ENCODE measurements at regions not wholly inside any gene's neighbourhood (a gene's known extent, or its start where the extent isn't known, plus 50 kb on each side); places are given as distances from the start of the nearest gene placed in this dataset.

DNA sequence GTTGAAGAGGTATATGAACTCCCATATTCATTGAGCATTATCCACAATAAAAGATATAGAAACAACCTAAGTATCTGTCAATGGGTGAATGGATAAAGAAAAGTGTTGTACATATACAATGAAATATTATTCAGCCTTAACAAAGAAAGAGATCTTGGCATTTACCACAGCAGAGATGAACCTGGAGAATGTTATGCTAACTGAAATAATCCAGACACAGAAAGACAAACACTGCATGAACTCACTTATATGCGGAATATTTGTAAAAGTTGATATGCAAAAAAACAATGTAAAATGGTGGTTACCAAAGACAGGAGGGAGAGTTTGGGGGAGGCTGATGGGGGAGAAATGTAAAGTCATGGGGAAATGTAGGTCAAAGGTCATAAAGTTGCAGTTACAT, 278.7 kb downstream of the ZNF608 start (continued):
- TF ChIP-seq, protein P1, sequence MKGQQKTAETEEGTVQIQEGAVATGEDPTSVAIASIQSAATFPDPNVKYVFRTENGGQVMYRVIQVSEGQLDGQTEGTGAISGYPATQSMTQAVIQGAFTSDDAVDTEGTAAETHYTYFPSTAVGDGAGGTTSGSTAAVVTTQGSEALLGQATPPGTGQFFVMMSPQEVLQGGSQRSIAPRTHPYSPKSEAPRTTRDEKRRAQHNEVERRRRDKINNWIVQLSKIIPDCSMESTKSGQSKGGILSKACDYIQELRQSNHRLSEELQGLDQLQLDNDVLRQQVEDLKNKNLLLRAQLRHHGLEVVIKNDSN (IDR thresholded peaks at IDR 0.05; ENCODE audit: borderline replicate concordance, low read depth), result no peak

DNA sequence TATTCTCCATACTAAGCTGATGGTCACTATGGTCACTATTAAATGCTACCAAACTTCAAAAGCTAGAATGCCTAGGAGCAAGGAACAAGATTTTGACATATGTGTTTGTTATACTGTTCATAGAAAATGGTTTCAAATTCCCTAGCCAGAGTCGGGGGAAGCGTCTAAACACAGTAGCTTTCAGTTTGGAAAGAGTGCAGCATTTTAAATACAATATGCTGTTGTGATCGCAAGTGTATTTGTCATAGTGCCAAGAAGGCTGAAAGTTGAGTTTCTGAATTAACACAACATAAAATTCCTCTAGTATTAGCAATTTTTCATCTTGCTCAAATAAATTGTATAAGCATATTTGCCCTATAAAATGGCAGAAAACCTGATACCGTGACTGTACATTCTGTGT, 280.4 kb downstream of the ZNF608 start:
- H3K27me3 ChIP-seq (ENCODE audit: insufficient read depth), result no peaks in the 10 kb centered on the region
- no peak overlapping the region for H3K9ac ChIP-seq
- H3K4me1 ChIP-seq (ENCODE audit: control insufficient read depth in 1 of 2, insufficient read depth in 2 of 2, low read depth in 1 of 2, low read length in 1 of 2), result peaks cover 0 to 20% of the 10 kb centered on the region in 2 experiments; a peak in 2 of 4 replicates
- WGBS (ENCODE audit: low lambda C conversion rate), result 93% methylated on average over 4 of the region's 4 CpGs
- no peaks in the 10 kb centered on the region for H4K20me1 ChIP-seq (ENCODE audit: insufficient read depth)
- no peak overlapping the region for H3K4me2 ChIP-seq
- H3K9me3 ChIP-seq, result no peaks in the 10 kb centered on the region
- no peak overlapping the region for H3K27ac ChIP-seq (ENCODE audit: low read depth in 2 of 2, low read length in 1 of 2)
- no peaks in the 10 kb centered on the region for H3F3A ChIP-seq (replicated peaks; ENCODE audit: insufficient read depth)
- ChIA-PET CTCF (interaction anchor here (1.2 kb wide), 1 partner anchor 17 kb away, joined by 4 read pairs; no protein-coding TSS in a partner anchor), POLR2A (no interaction called here)
- no peaks in the 10 kb centered on the region for H3K79me2 ChIP-seq (ENCODE audit: insufficient read depth)
- DNase-seq, result no peak
- no peak overlapping the region for H3K4me3 ChIP-seq (ENCODE audit: low read depth in 2 of 2, low read length in 1 of 2)
- H2AFZ ChIP-seq (ENCODE audit: low read depth), result no peak overlapping the region
- TF ChIP-seq, protein P2, sequence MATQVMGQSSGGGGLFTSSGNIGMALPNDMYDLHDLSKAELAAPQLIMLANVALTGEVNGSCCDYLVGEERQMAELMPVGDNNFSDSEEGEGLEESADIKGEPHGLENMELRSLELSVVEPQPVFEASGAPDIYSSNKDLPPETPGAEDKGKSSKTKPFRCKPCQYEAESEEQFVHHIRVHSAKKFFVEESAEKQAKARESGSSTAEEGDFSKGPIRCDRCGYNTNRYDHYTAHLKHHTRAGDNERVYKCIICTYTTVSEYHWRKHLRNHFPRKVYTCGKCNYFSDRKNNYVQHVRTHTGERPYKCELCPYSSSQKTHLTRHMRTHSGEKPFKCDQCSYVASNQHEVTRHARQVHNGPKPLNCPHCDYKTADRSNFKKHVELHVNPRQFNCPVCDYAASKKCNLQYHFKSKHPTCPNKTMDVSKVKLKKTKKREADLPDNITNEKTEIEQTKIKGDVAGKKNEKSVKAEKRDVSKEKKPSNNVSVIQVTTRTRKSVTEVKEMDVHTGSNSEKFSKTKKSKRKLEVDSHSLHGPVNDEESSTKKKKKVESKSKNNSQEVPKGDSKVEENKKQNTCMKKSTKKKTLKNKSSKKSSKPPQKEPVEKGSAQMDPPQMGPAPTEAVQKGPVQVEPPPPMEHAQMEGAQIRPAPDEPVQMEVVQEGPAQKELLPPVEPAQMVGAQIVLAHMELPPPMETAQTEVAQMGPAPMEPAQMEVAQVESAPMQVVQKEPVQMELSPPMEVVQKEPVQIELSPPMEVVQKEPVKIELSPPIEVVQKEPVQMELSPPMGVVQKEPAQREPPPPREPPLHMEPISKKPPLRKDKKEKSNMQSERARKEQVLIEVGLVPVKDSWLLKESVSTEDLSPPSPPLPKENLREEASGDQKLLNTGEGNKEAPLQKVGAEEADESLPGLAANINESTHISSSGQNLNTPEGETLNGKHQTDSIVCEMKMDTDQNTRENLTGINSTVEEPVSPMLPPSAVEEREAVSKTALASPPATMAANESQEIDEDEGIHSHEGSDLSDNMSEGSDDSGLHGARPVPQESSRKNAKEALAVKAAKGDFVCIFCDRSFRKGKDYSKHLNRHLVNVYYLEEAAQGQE (IDR thresholded peaks at IDR 0.05; ENCODE audit: low read depth, low read length), result no peak
- TF ChIP-seq RFX5 (IDR thresholded peaks at IDR 0.05; ENCODE audit: low read length), result no peak
- TF ChIP-seq CHD2 (IDR thresholded peaks at IDR 0.05; ENCODE audit: low read length, partially characterized antibody), result no peak
- TF ChIP-seq POLR2AphosphoS5 (IDR thresholded peaks at IDR 0.05; ENCODE audit: low read depth, low read length), result no peak
- no peak for TF ChIP-seq RCOR1 (IDR thresholded peaks at IDR 0.05; ENCODE audit: low read length)
- no peak for TF ChIP-seq GABPA (IDR thresholded peaks at IDR 0.05; ENCODE audit: low read depth)
- no peak for TF ChIP-seq SMC3 (IDR thresholded peaks at IDR 0.05; ENCODE audit: low read depth, low read length)
- H3K9me2 ChIP-seq, result no peaks in the 10 kb centered on the region
- no peaks in the 10 kb centered on the region for H3K36me3 ChIP-seq (replicated peaks in 1 of 2; ENCODE audit: control insufficient read depth in 1 of 2, insufficient read depth in 2 of 2, low read length in 1 of 2)

DNA sequence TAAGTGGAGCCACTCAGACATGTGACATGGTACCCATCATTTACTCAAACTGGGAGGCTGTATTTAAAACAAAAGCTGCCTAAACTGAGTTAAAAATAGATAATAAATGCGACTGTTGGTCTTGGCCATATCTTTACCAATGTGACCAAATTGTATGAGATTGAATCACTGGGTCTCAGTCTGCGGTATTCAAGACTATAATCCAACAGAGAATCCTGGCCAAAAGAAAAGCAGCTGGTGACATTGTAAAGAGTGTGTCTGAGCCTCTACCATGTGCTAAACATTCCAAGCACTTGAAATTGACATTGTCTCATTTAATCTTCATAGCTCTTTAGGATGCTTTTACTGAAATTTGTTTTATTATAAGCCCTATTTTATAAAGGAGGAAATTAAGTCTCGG, 282.6 kb downstream of the ZNF608 start:
- CTCF ChIA-PET, result no interaction called here
- no peak for TF ChIP-seq MEF2A (IDR thresholded peaks at IDR 0.05; ENCODE audit: borderline replicate concordance, low read depth)
- TF ChIP-seq, protein P3, sequence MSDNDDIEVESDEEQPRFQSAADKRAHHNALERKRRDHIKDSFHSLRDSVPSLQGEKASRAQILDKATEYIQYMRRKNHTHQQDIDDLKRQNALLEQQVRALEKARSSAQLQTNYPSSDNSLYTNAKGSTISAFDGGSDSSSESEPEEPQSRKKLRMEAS (IDR thresholded peaks at IDR 0.05; ENCODE audit: low read depth), result no peak
- TF ChIP-seq FOXM1 (IDR thresholded peaks at IDR 0.05; ENCODE audit: low read depth), result no peak
- no peak for TF ChIP-seq SMC3 (IDR thresholded peaks at IDR 0.05; ENCODE audit: low read depth, low read length)
- TF ChIP-seq, protein P4, sequence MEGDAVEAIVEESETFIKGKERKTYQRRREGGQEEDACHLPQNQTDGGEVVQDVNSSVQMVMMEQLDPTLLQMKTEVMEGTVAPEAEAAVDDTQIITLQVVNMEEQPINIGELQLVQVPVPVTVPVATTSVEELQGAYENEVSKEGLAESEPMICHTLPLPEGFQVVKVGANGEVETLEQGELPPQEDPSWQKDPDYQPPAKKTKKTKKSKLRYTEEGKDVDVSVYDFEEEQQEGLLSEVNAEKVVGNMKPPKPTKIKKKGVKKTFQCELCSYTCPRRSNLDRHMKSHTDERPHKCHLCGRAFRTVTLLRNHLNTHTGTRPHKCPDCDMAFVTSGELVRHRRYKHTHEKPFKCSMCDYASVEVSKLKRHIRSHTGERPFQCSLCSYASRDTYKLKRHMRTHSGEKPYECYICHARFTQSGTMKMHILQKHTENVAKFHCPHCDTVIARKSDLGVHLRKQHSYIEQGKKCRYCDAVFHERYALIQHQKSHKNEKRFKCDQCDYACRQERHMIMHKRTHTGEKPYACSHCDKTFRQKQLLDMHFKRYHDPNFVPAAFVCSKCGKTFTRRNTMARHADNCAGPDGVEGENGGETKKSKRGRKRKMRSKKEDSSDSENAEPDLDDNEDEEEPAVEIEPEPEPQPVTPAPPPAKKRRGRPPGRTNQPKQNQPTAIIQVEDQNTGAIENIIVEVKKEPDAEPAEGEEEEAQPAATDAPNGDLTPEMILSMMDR (IDR thresholded peaks at IDR 0.05), result no peak
- TF ChIP-seq NRF1 (IDR thresholded peaks at IDR 0.05; ENCODE audit: low read depth, low read length), result no peak
- TF ChIP-seq, protein P2 (IDR thresholded peaks at IDR 0.05; ENCODE audit: low read depth, low read length), result no peak
- TF ChIP-seq JUND (IDR thresholded peaks at IDR 0.05), result no peak
- Histone ChIP-seq H3F3A (replicated peaks; ENCODE audit: insufficient read depth) (no peaks in the 10 kb centered on the region), H3K27me3 (ENCODE audit: insufficient read depth) (no peaks in the 10 kb centered on the region), H3K27ac (ENCODE audit: low read depth in 2 of 2, low read length in 1 of 2) (no peak overlapping the region; a peak in 1 of 4 replicates), H3K79me2 (ENCODE audit: insufficient read depth) (no peaks in the 10 kb centered on the region), H2AFZ (ENCODE audit: low read depth) (no peak overlapping the region), H3K36me3 (replicated peaks in 1 of 2; ENCODE audit: control insufficient read depth in 1 of 2, insufficient read depth in 2 of 2, low read length in 1 of 2) (no peaks in the 10 kb centered on the region), H3K4me3 (ENCODE audit: low read depth in 2 of 2, low read length in 1 of 2) (no peak overlapping the region), H3K4me2 (no peak overlapping the region), H3K9me3 (no peaks in the 10 kb centered on the region), H3K4me1 (ENCODE audit: control insufficient read depth in 1 of 2, insufficient read depth in 2 of 2, low read depth in 1 of 2, low read length in 1 of 2) (peaks cover 0 to 21% of the 10 kb centered on the region in 2 experiments; a peak in 2 of 4 replicates), H3K9me2 (no peaks in the 10 kb centered on the region), H4K20me1 (ENCODE audit: insufficient read depth) (no peaks in the 10 kb centered on the region), H3K9ac (no peak overlapping the region)
- POLR2A ChIA-PET, result no interaction called here
- DNase-seq, result no peak
- WGBS (ENCODE audit: low lambda C conversion rate), result 78% methylated on average over 3 of the region's 3 CpGs

Measured in SK-N-SH (cell line).